GM19397 (cell line): ENCODE measurements at regions not wholly inside any gene's neighbourhood (a gene's known extent, or its start where the extent isn't known, plus 50 kb on each side); places are given as distances from the start of the nearest gene placed in this dataset.

Source experiments
- ATAC-seq: cut with Tn5 transposase; IDR thresholded peaks from one replicate; pipeline ENCODE4 v1.9.1; 2021; ENCODE audit warnings: mild to moderate bottlenecking, moderate library complexity; ENCODE audit not compliant: unreplicated experiment

GRCh38 chr5:40001796-40002195, 577.0 kb upstream of the DAB2 start:
- no peak for ATAC-seq

GRCh38 chr5:39998518-39998917, 573.7 kb upstream of the DAB2 start:
- no peak for ATAC-seq

- ATAC-seq: no peak
Observed at GRCh38 chr5:39995990-39996389, 571.2 kb upstream of the DAB2 start.

GRCh38 chr5:39992617-39993202, 567.9 kb upstream of the DAB2 start:
- ATAC-seq: no peak

GRCh38 chr5:39986614-39987013, 561.8 kb upstream of the DAB2 start:
- no peak for ATAC-seq

GRCh38 chr5:39980056-39980455, 555.3 kb upstream of the DAB2 start:
- no peak for ATAC-seq

- ATAC-seq: no peak
Observed at GRCh38 chr5:39977066-39977655, 552.4 kb upstream of the DAB2 start.

GRCh38 chr5:39970117-39970798, 545.5 kb upstream of the DAB2 start:
- no peak for ATAC-seq

- ATAC-seq: no peak
Observed at GRCh38 chr5:39968381-39968780, 543.6 kb upstream of the DAB2 start.

- no peak for ATAC-seq
Observed at GRCh38 chr5:39955156-39955555, 530.4 kb upstream of the DAB2 start.

GRCh38 chr5:39951070-39951469, 526.3 kb upstream of the DAB2 start:
- no peak for ATAC-seq

GRCh38 chr5:39948867-39949468, 524.2 kb upstream of the DAB2 start:
- peak; percentile 71 for ATAC-seq

- ATAC-seq: no peak
Observed at GRCh38 chr5:39948341-39948740, 523.6 kb upstream of the DAB2 start.

GRCh38 chr5:39947657-39948056, 522.9 kb upstream of the DAB2 start:
- no peak for ATAC-seq

- ATAC-seq: no peak
Observed at GRCh38 chr5:39946356-39947045, 521.7 kb upstream of the DAB2 start.

GRCh38 chr5:39945870-39946269, 521.1 kb upstream of the DAB2 start:
- ATAC-seq: no peak

GRCh38 chr5:39943811-39944210, 519.0 kb upstream of the DAB2 start:
- ATAC-seq: no peak

GRCh38 chr5:39942606-39943005, 517.8 kb upstream of the DAB2 start:
- no peak for ATAC-seq

- ATAC-seq: no peak
Observed at GRCh38 chr5:39941416-39941815, 516.6 kb upstream of the DAB2 start.

GRCh38 chr5:39934830-39935229, 510.1 kb upstream of the DAB2 start:
- no peak for ATAC-seq

GRCh38 chr5:39933061-39933460, 508.3 kb upstream of the DAB2 start:
- no peak for ATAC-seq

GRCh38 chr5:39928709-39929108, 503.9 kb upstream of the DAB2 start:
- ATAC-seq: no peak
